Suprapubic skin (tissue), 4 donors: ENCODE measurements at regions not wholly inside any gene's neighbourhood (a gene's known extent, or its start where the extent isn't known, plus 50 kb on each side); places are given as distances from the start of the nearest gene placed in this dataset.

Experiments
- DNase-seq, 2 donors: peaks; one replicate each; pipeline ENCODE4 v3.0.0-alpha.2; 2019; ENCODE audit warnings: low spot score in 2 of 2
- H3K27ac ChIP-seq: fragments of 200-600 bp; sonication (generic); one replicate; pipeline ENCODE4 v1.5.1; 2019
- H3K27me3 ChIP-seq: fragments of 200-600 bp; sonication (generic); one replicate; pipeline ENCODE4 v1.5.1; 2019
- H3K36me3 ChIP-seq: fragments of 200-600 bp; sonication (generic); one replicate; pipeline ENCODE4 v1.5.1; 2019
- H3K4me1 ChIP-seq: fragments of 200-600 bp; sonication (generic); one replicate; pipeline ENCODE4 v1.5.1; 2019
- H3K4me3 ChIP-seq: fragments of 200-600 bp; sonication (generic); one replicate; pipeline ENCODE4 v1.5.1; 2019; ENCODE audit warnings: mild to moderate bottlenecking
- H3K9me3 ChIP-seq: fragments of 200-600 bp; sonication (generic); one replicate; pipeline ENCODE4 v1.5.1; 2019
- EP300 ChIP-seq: sonication (generic); formaldehyde crosslinking; IDR thresholded peaks from one replicate; pipeline ENCODE4 v1.6.1; 2017; ENCODE audit warnings: antibody characterized with exemption
- POLR2A ChIP-seq, 2 donors: fragments of 450-650 bp; IDR thresholded peaks; one replicate each; pipeline ENCODE4 v1.6.1; 2017; ENCODE audit warnings: antibody characterized with exemption in 2 of 2, mild to moderate bottlenecking in 2 of 2, moderate library complexity in 2 of 2
- POLR2AphosphoS5 ChIP-seq, 3 donors: sonication (generic); formaldehyde crosslinking; IDR thresholded peaks; one replicate each; pipeline ENCODE4 v1.6.1; 2017; ENCODE audit warnings: antibody characterized with exemption in 3 of 3
- WGBS: methylation state at CpG from one replicate; pipeline ENCODE4 v1.1.5; 2018; 5-methylcytosine and 5-hydroxymethylcytosine counted together
- TF ChIP-seq, protein P1 (sequence below), 2 donors: fragments of 200-600 bp in 1 of 2; fragments of 450-650 bp in 1 of 2; sonication (generic) in 1 of 2; IDR thresholded peaks; one replicate each; pipeline ENCODE4 v1.5.1; 2016 to 2019; ENCODE audit warnings: antibody characterized with exemption in 2 of 2, mild to moderate bottlenecking in 1 of 2, moderate library complexity in 1 of 2

DNA sequence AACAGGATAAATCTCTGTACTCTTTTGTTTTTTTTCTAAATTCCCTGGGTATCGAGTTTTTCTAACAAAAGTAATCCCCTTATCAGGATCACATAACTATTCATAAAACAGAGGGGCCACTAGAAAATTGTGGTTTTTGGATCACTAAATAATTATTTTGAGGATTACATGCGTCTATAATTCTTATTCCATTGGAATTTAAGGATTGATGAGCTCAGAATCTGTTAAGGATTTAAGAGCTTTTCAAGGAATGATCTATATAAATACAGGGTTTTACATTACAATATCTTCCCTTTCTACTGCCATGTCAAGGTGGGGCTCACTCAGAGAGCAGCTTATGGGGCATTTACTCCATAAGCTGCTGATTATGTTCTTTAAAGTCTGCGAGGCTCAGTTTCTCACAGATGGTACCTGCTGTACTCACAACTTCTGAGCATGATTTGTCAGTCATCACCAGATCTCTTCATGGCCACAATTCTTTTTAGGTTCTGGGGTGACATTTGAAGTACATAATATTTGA lies 449.8 kb downstream of the PCDH17 start:
- H3K4me1 ChIP-seq = no peaks in the 10 kb centered on the region
- no peaks in the 10 kb centered on the region for H3K9me3 ChIP-seq
- WGBS = 85% methylated on average over 3 of the region's 3 CpGs
- no peak for DNase-seq
- H3K27me3 ChIP-seq = no peaks in the 10 kb centered on the region
- H3K27ac ChIP-seq = no peak overlapping the region
- no peaks in the 10 kb centered on the region for H3K36me3 ChIP-seq
- no peak overlapping the region for H3K4me3 ChIP-seq
- TF ChIP-seq POLR2AphosphoS5 (IDR thresholded peaks at IDR 0.05) (no peak), EP300 (no peak), POLR2A (IDR thresholded peaks at IDR 0.05) (no peak)
- TF ChIP-seq, protein P1, sequence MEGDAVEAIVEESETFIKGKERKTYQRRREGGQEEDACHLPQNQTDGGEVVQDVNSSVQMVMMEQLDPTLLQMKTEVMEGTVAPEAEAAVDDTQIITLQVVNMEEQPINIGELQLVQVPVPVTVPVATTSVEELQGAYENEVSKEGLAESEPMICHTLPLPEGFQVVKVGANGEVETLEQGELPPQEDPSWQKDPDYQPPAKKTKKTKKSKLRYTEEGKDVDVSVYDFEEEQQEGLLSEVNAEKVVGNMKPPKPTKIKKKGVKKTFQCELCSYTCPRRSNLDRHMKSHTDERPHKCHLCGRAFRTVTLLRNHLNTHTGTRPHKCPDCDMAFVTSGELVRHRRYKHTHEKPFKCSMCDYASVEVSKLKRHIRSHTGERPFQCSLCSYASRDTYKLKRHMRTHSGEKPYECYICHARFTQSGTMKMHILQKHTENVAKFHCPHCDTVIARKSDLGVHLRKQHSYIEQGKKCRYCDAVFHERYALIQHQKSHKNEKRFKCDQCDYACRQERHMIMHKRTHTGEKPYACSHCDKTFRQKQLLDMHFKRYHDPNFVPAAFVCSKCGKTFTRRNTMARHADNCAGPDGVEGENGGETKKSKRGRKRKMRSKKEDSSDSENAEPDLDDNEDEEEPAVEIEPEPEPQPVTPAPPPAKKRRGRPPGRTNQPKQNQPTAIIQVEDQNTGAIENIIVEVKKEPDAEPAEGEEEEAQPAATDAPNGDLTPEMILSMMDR (IDR thresholded peaks at IDR 0.05) = no peak

DNA sequence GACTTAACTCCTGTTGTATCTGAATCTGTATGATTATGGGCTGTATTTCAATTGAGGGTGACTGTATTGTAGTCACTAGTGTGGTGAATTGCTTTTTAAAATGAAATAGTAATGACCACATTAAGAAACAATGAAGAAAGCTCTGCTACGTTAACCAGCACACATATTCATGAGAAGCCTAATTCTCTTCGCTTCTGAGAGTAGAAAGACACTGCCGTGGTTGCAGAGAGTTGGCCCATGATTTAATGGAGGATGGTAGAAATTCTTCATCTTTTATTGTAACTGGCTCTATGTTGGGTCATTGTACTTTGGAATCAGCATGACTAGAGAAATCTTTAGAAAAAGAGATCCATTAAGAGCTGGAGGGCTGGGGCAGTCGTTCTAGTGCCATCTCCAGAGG lies 451.5 kb downstream of the PCDH17 start:
- Histone ChIP-seq H3K36me3 (no peaks in the 10 kb centered on the region), H3K9me3 (no peaks in the 10 kb centered on the region), H3K27ac (no peak overlapping the region), H3K4me3 (no peak overlapping the region), H3K4me1 (no peaks in the 10 kb centered on the region), H3K27me3 (no peaks in the 10 kb centered on the region)
- DNase-seq = no peak
- 77% methylated on average over 4 of the region's 4 CpGs for WGBS
- TF ChIP-seq, protein P1 (IDR thresholded peaks at IDR 0.05) = no peak
- TF ChIP-seq POLR2A (IDR thresholded peaks at IDR 0.05) = no peak
- no peak for TF ChIP-seq POLR2AphosphoS5 (IDR thresholded peaks at IDR 0.05)
- no peak for TF ChIP-seq EP300

DNA sequence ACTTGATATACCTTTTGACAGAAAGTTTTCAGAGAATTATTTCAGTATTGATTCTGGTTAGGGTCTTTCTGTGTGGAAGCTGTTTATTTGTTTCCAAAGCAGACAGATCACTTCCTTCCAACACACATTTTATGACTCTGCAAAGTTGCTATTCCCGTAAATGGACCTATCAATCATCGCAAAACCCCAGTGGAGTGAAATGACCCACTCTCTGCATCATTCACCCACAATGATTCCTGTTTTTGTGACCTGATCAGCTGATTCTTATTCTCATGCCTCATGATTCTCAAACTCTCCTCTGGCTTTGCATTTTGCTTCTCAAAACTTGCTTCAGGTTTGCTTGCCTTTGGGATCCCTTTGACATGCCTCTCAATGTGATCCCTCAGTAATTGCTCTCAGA lies 453.7 kb downstream of the PCDH17 start:
- H3K4me1 ChIP-seq = no peaks in the 10 kb centered on the region
- no peak for TF ChIP-seq EP300
- TF ChIP-seq, protein P1 (IDR thresholded peaks at IDR 0.05) = no peak
- no peak for TF ChIP-seq POLR2A (IDR thresholded peaks at IDR 0.05)
- TF ChIP-seq POLR2AphosphoS5 (IDR thresholded peaks at IDR 0.05) = no peak
- no peak overlapping the region for H3K27ac ChIP-seq
- H3K27me3 ChIP-seq = no peaks in the 10 kb centered on the region
- 73% methylated on average over 2 of the region's 2 CpGs for WGBS
- no peaks in the 10 kb centered on the region for H3K36me3 ChIP-seq
- no peaks in the 10 kb centered on the region for H3K9me3 ChIP-seq
- no peak for DNase-seq
- H3K4me3 ChIP-seq = no peak overlapping the region

DNA sequence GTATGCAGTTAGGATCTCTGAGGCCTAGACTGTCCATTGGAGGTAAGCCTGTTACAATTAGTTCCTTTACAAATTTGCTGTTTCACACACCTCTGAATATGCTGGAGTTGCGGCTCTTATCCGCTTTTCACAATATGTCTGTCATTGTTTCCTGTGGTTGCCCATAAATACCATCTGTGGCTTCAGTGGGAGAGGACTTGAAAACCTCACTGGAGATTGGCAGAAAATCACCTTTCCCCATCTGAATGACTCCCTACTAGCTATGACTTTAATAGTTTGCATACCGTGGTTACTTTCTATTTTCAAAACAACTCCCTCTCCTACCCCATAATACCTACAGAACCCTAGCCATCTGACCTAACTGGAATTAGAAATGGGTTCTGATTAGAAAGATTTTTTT lies 454.3 kb downstream of the PCDH17 start:
- H3K27me3 ChIP-seq = no peaks in the 10 kb centered on the region
- no peaks in the 10 kb centered on the region for H3K9me3 ChIP-seq
- no peaks in the 10 kb centered on the region for H3K36me3 ChIP-seq
- H3K27ac ChIP-seq = no peak overlapping the region
- H3K4me3 ChIP-seq = no peak overlapping the region
- TF ChIP-seq POLR2AphosphoS5 (IDR thresholded peaks at IDR 0.05) (no peak), EP300 (no peak), POLR2A (IDR thresholded peaks at IDR 0.05) (no peak)
- TF ChIP-seq, protein P1 (IDR thresholded peaks at IDR 0.05) = no peak
- no peaks in the 10 kb centered on the region for H3K4me1 ChIP-seq
- WGBS = 82% methylated on average over 3 of the region's 3 CpGs
- no peak for DNase-seq

GRCh38 chr13:58087566-58087965 lies 456.0 kb downstream of the PCDH17 start:
- no peak overlapping the region for H3K4me3 ChIP-seq
- H3K27ac ChIP-seq = no peak overlapping the region
- H3K27me3 ChIP-seq = no peaks in the 10 kb centered on the region
- no peaks in the 10 kb centered on the region for H3K9me3 ChIP-seq
- H3K36me3 ChIP-seq = no peaks in the 10 kb centered on the region
- H3K4me1 ChIP-seq = no peaks in the 10 kb centered on the region
- no peak for DNase-seq
- TF ChIP-seq POLR2A (IDR thresholded peaks at IDR 0.05) = no peak
- TF ChIP-seq EP300 = no peak
- TF ChIP-seq, protein P1 (IDR thresholded peaks at IDR 0.05) = no peak
- no peak for TF ChIP-seq POLR2AphosphoS5 (IDR thresholded peaks at IDR 0.05)
